Liver (tissue), 8 donors: ENCODE measurements at regions not wholly inside any gene's neighbourhood (a gene's known extent, or its start where the extent isn't known, plus 50 kb on each side); places are given as distances from the start of the nearest gene placed in this dataset.

Source experiments
- DNase-seq: peaks from one replicate; pipeline ENCODE4 v3.0.0-alpha.2; 2017; ENCODE audit warnings: low spot score
- H3K27ac ChIP-seq, 2 donors: one replicate each; pipeline ENCODE4 v1.7.0; 2013; ENCODE audit warnings: inconsistent platforms in 2 of 2, low read length in 2 of 2, control low read depth in 1 of 2, low read depth in 1 of 2, mild to moderate bottlenecking in 1 of 2
- H3K27me3 ChIP-seq, 4 donors: one replicate each; pipeline versions ENCODE4 v1.6.1 to v1.7.0; 2013; ENCODE audit warnings: low read length in 3 of 4, inconsistent platforms in 1 of 4, mild to moderate bottlenecking in 1 of 4, moderate library complexity in 1 of 4; ENCODE audit not compliant: control insufficient read depth in 4 of 4, insufficient read depth in 4 of 4
- H3K36me3 ChIP-seq, 4 donors: one replicate each; pipeline versions ENCODE4 v1.6.1 to v1.7.0; 2013; ENCODE audit warnings: low read length in 3 of 4, mild to moderate bottlenecking in 3 of 4, low read depth in 1 of 4, moderate library complexity in 1 of 4; ENCODE audit not compliant: control insufficient read depth in 4 of 4, insufficient read depth in 3 of 4
- H3K4me1 ChIP-seq, 4 donors: one replicate each; pipeline versions ENCODE4 v1.6.1 to v1.7.0; 2013; ENCODE audit warnings: low read length in 3 of 4, mild to moderate bottlenecking in 3 of 4, moderate library complexity in 1 of 4; ENCODE audit not compliant: control insufficient read depth in 4 of 4, insufficient read depth in 4 of 4
- H3K4me3 ChIP-seq, 3 donors: one replicate each; pipeline versions ENCODE4 v1.6.1 to v1.7.0; 2013; ENCODE audit warnings: low read length in 3 of 3, control low read depth in 1 of 3, low read depth in 1 of 3, mild to moderate bottlenecking in 1 of 3
- H3K9ac ChIP-seq, 2 donors: one replicate each; pipeline ENCODE4 v1.7.0; 2013; ENCODE audit warnings: low read length in 2 of 2, mild to moderate bottlenecking in 2 of 2, moderate library complexity in 2 of 2, control low read depth in 1 of 2, low read depth in 1 of 2
- H3K9me3 ChIP-seq, 4 donors: one replicate each; pipeline versions ENCODE4 v1.6.1 to v1.7.0; 2013; ENCODE audit warnings: low read length in 3 of 4; ENCODE audit not compliant: control insufficient read depth in 4 of 4
- ATF3 ChIP-seq: IDR thresholded peaks from 2 replicates; pipeline ENCODE4 v1.6.1; 2016; ENCODE audit warnings: antibody characterized with exemption
- CTCF ChIP-seq: fragments of 150-350 bp; IDR thresholded peaks from 2 replicates; pipeline ENCODE4 v1.5.1; 2017; ENCODE audit warnings: improper control_type of control experiment, low read depth, low read length; ENCODE audit not compliant: missing input control
- EGR1 ChIP-seq, 2 donors: IDR thresholded peaks; 2 replicates each; pipeline ENCODE4 v1.6.1; 2016 to 2018; ENCODE audit warnings: antibody characterized with exemption in 2 of 2, low read depth in 2 of 2
- FOXA1 ChIP-seq: IDR thresholded peaks from 2 replicates; pipeline ENCODE4 v1.6.1; 2016; ENCODE audit warnings: antibody characterized with exemption
- FOXA2 ChIP-seq: IDR thresholded peaks from 2 replicates; pipeline ENCODE4 v1.6.1; 2016; ENCODE audit warnings: antibody characterized with exemption
- GABPA ChIP-seq, 2 donors: IDR thresholded peaks in 1 of 2; conservative IDR thresholded peaks in 1 of 2; 2 replicates each; pipeline ENCODE4 v1.6.1; 2016; ENCODE audit warnings: antibody characterized with exemption in 2 of 2, mild to moderate bottlenecking in 1 of 2, moderate library complexity in 1 of 2
- HNF4A ChIP-seq, 2 donors: conservative IDR thresholded peaks; 2 replicates each; pipeline ENCODE4 v1.6.1; 2016; ENCODE audit warnings: antibody characterized with exemption in 2 of 2, mild to moderate bottlenecking in 2 of 2
- HNF4G ChIP-seq: IDR thresholded peaks from 2 replicates; pipeline ENCODE4 v1.6.1; 2016; ENCODE audit warnings: antibody characterized with exemption
- JUND ChIP-seq, 2 donors: IDR thresholded peaks; 2 replicates each; pipeline ENCODE4 v1.6.1; 2016; ENCODE audit warnings: antibody characterized with exemption in 2 of 2
- NR2F2 ChIP-seq: IDR thresholded peaks from 2 replicates; pipeline ENCODE4 v1.6.1; 2016; ENCODE audit warnings: antibody characterized with exemption
- RAD21 ChIP-seq, 2 donors: IDR thresholded peaks; 2 replicates each; pipeline ENCODE4 v1.6.1; 2016; ENCODE audit warnings: antibody characterized with exemption in 2 of 2, mild to moderate bottlenecking in 2 of 2
- REST ChIP-seq: IDR thresholded peaks from 2 replicates; pipeline ENCODE4 v1.6.1; 2016; ENCODE audit warnings: antibody characterized with exemption, mild to moderate bottlenecking
- RXRA ChIP-seq, 2 donors: IDR thresholded peaks; 2 replicates each; pipeline ENCODE4 v1.6.1; 2017 to 2018; ENCODE audit warnings: antibody characterized with exemption in 2 of 2, mild to moderate bottlenecking in 1 of 2
- SP1 ChIP-seq: IDR thresholded peaks from 2 replicates; pipeline ENCODE4 v1.6.1; 2018; ENCODE audit warnings: antibody characterized with exemption, mild to moderate bottlenecking
- TAF1 ChIP-seq: conservative IDR thresholded peaks from 2 replicates; pipeline ENCODE4 v1.6.1; 2016; ENCODE audit warnings: antibody characterized with exemption, mild to moderate bottlenecking
- YY1 ChIP-seq: IDR thresholded peaks from 2 replicates; pipeline ENCODE4 v1.6.1; 2016; ENCODE audit warnings: antibody characterized with exemption, mild to moderate bottlenecking
- WGBS: extraction: QIAGEN DNeasy Blood & Tissue Kit; methylation state at CpG from one replicate; pipeline ENCODE4 v1.1.7; 2013; 5-methylcytosine and 5-hydroxymethylcytosine counted together
- TF ChIP-seq, protein P1 (sequence below): IDR thresholded peaks from 2 replicates; pipeline ENCODE4 v1.6.1; 2016; ENCODE audit warnings: antibody characterized with exemption
- TF ChIP-seq, protein P2 (sequence below): IDR thresholded peaks from 2 replicates; pipeline ENCODE4 v1.6.1; 2016; ENCODE audit warnings: antibody characterized with exemption
- donor health status: healthy.
- donor health status: healthy.
- donor health status: healthy.
- donor health status: healthy.
- donor health status: healthy.

DNA sequence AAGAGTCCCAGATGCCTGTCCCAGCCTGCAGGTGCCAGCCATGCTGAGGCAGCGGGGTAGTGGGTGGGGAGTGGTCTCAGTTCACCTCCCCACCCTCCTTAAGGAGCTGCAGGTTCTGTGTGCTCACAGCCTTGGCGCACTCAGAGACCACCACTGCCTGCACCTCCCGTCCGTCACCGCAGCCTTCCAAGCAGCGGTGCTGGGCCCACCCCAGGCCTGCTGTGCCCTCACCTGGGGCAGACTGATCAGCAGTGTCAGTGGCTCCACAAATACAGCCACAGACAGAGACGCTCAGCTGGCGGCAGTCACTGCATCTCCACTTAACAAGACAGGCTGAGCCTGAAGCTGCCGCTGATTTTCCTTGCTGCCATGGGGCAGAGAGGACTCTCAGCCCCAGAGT lies 120.2 kb downstream of the RFLNA start:
- TF ChIP-seq FOXA2 (no peak), SP1 (no peak), TAF1 (no peak), RXRA (IDR thresholded peaks at IDR 0.05) (no peak)
- TF ChIP-seq, protein P1, sequence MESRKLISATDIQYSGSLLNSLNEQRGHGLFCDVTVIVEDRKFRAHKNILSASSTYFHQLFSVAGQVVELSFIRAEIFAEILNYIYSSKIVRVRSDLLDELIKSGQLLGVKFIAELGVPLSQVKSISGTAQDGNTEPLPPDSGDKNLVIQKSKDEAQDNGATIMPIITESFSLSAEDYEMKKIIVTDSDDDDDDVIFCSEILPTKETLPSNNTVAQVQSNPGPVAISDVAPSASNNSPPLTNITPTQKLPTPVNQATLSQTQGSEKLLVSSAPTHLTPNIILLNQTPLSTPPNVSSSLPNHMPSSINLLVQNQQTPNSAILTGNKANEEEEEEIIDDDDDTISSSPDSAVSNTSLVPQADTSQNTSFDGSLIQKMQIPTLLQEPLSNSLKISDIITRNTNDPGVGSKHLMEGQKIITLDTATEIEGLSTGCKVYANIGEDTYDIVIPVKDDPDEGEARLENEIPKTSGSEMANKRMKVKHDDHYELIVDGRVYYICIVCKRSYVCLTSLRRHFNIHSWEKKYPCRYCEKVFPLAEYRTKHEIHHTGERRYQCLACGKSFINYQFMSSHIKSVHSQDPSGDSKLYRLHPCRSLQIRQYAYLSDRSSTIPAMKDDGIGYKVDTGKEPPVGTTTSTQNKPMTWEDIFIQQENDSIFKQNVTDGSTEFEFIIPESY, result no peak
- DNase-seq, result no peak
- Histone ChIP-seq H3K36me3 (peaks cover 10 to 29% (median 12%) of the 10 kb centered on the region in 4 donors), H3K27ac (no peak overlapping the region), H3K4me3 (no peak overlapping the region), H3K4me1 (peaks cover 6 to 19% (median 6%) of the 10 kb centered on the region in 4 donors), H3K9me3 (no peaks in the 10 kb centered on the region), H3K9ac (no peak overlapping the region), H3K27me3 (no peaks in the 10 kb centered on the region)
- 96% methylated on average over 9 of the region's 9 CpGs for WGBS

DNA sequence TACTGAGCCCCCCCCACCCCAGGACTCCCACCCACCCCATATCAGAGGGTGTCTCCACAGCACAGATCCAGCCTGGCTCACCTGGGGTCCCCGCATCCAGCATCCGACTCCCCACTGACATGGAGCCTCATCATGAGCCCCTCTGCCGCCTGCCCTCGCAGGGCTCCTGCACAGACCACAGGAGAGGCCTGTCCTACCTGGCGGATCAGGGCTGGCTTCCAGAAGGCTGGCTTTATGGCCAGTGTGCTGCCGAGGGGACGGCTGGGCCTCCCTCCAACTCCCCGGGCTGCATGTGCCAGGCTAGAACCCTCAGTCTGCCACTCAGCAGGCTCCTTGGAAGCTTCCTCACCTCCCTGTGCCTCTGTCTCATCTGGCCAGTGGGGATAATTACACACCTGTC lies 119.0 kb downstream of the RFLNA start:
- 92% methylated on average over 8 of the region's 8 CpGs for WGBS
- Histone ChIP-seq H3K4me1 (peaks cover 6 to 23% (median 7%) of the 10 kb centered on the region in 4 donors), H3K27me3 (no peaks in the 10 kb centered on the region), H3K4me3 (no peak overlapping the region), H3K9me3 (no peaks in the 10 kb centered on the region), H3K36me3 (peaks cover 1 to 22% (median 5%) of the 10 kb centered on the region in 4 donors), H3K27ac (no peak overlapping the region), H3K9ac (no peak overlapping the region)
- no peak for DNase-seq
- no peak for TF ChIP-seq REST
- TF ChIP-seq TAF1, result no peak
- TF ChIP-seq HNF4G, result no peak
- TF ChIP-seq FOXA2, result no peak
- no peak for TF ChIP-seq SP1
- TF ChIP-seq RXRA (IDR thresholded peaks at IDR 0.05), result no peak
- TF ChIP-seq FOXA1, result no peak
- TF ChIP-seq JUND (IDR thresholded peaks at IDR 0.05), result no peak
- no peak for TF ChIP-seq HNF4A (conservative IDR thresholded peaks at IDR 0.05)
- TF ChIP-seq ATF3, result no peak
- TF ChIP-seq GABPA (IDR thresholded peaks at IDR 0.05 in 1 of 2, conservative IDR thresholded peaks at IDR 0.05 in 1 of 2), result no peak
- TF ChIP-seq YY1, result no peak
- TF ChIP-seq EGR1 (IDR thresholded peaks at IDR 0.05; ENCODE audit: low read depth in 2 of 2), result no peak
- TF ChIP-seq RAD21 (IDR thresholded peaks at IDR 0.05), result no peak
- TF ChIP-seq, protein P1, result no peak
- TF ChIP-seq CTCF, result no peak
- TF ChIP-seq, protein P2, sequence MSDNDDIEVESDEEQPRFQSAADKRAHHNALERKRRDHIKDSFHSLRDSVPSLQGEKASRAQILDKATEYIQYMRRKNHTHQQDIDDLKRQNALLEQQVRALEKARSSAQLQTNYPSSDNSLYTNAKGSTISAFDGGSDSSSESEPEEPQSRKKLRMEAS, result no peak
- TF ChIP-seq NR2F2, result no peak
